HG02759 (cell line): ENCODE measurements at regions not wholly inside any gene's neighbourhood (a gene's known extent, or its start where the extent isn't known, plus 50 kb on each side); places are given as distances from the start of the nearest gene placed in this dataset.

Source experiments
- ATAC-seq: cut with Tn5 transposase; IDR thresholded peaks from one replicate; pipeline ENCODE4 v1.9.1; 2021; ENCODE audit warnings: mild to moderate bottlenecking, moderate library complexity; ENCODE audit not compliant: unreplicated experiment

DNA sequence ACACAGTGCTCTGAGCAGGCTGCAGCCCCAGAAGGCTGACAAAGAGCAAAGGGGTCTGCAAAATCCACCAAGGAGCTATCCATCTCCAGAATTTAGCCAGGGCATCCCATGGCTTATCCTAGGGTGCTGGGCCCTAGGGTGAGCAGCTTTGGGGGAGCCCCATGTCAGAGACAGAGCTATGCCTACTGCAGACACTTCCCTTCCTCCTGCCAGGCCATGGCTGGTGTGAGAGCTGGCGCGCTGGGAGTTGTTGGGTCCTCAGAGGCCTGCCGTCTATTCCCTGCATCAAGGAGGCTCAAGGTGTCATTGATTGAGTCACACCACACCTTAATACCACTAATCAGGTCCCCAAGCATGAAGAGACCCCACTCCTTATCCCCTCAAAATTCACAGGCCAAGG is 85.3 kb upstream of the TP53I11 start:
- no peak for ATAC-seq

- ATAC-seq, result no peak
These were observed 86.0 kb upstream of the TP53I11 start for GRCh38 chr11:45036733-45037132.

DNA sequence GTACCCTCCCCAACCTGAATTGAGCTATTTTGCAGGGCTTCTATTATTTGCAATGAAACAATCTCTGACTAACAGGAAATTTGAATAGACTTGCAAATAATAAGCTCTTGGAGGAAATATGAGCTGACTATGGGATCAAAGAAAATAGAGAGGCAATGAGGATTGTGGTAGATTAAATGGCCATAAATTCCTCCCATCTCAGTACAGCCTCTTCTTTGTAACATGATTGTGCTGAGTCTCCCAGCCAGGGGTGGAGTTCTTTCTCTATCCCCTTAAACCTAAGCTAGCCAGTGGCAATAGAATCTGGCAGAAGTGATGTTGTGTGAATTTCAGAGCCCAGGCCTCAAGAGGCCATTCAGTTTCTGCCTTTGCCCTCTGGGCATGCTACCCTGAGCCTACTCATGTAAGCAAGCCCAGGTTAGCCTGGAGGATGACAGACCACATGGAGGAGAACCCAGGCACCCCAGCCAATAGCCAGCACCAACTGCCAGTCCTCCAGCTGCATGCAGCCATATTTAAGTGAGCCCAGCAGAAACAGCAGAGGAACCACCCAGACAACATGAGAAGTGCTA is 86.8 kb upstream of the TP53I11 start:
- no peak for ATAC-seq

GRCh38 chr11:45038923-45039322 is 88.2 kb upstream of the TP53I11 start:
- ATAC-seq, result no peak

DNA sequence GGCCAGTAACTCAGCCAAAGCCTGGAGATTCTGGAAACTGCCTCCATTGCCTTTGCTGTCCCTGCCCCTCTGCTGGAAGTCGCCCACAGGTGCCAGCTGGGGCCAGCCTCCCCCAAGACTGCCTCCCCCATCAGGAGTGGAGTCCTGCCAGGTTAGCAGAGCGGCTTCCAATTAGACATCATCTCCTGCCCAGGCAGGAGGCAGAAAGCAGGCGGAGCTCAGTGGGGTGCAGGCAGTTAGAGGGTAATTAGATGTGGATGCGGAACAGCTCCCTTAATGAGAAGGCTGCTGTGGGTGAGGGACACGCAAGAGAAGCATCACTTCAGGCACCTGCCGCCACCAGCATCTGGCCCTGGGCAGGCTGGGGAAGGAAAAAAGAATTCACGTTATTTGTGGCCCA is 90.9 kb upstream of the TP53I11 start:
- ATAC-seq, result no peak

- ATAC-seq, result no peak
These were observed 91.9 kb upstream of the TP53I11 start for GRCh38 chr11:45042560-45042959.

DNA sequence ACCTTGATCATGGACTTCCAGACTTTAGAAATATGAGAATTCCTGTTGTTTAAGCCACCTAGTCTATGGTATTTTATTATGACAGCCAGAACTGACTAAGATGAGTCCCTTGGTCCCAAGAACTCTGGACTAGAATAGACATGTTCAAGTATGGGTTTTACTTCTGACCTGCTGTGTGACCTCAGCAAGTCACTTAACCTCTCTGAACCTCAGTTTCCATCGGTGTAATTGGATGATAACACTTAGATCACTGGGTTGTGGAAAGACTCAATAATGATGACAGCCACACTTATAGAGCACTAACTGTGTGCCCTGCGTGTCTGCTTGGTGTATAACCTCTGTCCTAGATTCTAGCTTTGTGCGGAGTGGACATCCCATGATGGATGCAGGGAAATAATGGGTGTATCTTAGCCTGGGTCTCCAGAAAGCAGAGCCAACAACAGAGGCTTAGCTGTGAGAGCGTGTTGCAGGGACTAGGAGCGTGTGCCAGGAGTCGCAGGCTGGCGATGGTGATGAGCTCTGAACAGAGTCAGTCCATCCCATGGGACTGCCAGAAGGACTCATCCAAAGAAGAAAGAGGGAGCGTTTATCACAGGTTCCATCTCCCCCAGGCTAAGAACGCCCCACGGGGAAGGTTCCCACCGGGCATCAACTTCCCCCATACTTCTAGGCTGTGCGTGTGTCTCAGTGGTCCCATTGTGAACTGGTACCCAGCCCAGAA is 93.2 kb upstream of the TP53I11 start:
- no peak for ATAC-seq

DNA sequence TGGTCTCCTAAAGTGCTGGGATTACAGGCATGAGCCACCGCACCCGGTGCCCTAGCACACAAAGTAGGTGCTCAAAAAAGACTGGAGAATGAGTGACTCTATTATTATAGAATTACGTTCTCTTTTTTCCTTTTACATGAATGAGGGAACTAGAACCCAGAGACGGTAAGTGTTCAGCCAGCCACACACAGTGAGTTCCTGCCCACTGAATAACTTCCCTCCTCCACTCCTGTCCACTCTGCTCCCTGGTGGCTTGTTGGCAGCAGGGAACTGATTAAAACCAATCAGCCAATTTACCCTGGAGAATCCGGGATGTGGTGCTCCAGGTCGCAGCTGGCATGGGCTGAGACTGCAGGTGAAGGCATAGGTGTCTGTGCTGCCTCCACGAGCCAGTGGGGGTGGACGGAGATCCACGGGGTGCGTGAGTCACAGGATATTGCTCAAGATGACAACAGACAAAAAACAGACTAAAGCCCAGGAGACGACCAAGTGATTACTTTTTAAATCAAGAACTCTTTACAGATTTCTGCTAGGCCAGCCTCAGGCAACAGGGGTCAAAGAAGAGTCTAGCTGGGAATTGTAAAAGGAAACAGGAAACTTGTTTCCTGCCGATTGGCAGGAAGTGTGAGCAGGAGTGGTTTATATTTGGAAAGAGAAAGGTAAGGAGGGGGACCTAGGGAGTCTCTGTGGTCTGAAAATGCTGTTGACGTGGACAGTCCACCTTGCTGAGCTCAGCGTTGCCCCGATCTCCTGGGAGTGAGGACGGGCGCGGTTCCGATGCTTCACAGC is 95.2 kb upstream of the TP53I11 start:
- no peak for ATAC-seq

- ATAC-seq, result no peak
These were observed 97.7 kb upstream of the TP53I11 start for GRCh38 chr11:45048313-45048841.

DNA sequence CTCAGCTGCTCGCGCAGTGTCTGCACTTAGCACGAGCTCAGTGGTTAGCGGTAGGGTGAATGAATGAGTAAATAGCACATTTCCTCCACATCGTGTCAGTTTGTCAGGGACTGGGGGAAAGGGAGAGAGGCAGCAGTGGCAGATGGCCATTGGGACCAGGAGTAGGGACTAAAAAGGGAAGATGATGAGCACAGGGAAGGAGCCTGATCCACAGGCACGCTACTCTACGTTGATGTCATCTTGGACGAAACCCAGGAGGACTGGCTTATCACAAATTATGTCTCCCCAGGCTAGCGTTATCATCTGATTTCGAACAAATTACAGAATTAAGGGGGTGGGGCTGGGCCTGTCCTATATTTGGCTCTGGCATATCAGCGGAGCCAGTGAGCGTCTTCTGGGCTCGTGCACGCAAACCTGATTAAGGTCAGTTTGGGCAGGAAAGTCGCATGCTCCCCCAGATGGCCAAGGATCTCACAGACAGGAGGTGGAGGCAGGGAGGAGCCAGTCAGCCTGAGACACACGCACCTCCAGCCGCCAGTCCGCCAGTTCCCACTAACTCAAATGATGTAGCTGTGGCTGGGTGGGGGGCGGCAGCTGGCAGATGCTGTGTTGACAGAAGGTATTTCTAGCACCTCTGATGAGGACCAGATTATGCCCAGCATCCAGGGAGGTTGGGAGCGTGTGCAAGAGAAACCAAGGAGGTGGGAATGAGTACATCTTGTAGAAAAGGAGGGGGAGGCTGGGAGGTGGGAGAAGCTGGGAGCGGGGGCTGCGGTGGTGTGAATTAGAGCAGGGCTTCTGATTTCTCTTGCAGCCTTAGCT is 97.4 kb upstream of the PRDM11 start:
- ATAC-seq, result no peak

DNA sequence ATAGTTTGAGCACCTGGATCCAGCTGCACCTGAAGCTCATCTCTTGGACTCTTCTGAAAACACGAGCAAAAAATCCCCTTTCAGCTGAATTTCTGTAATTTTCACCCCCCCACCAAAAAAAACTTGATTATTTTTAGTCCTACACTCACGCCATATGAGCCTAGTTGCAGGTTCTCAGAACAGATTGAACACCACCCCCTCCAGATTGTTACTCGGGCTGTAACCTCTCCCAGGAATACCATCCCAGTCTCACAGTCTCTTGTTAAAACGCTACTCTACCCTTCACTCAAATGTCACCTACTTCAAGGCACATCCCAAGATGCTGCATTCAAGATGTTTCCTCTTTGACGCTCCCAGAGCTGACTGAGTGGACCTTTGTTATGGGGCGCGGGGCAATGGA is 96.3 kb upstream of the PRDM11 start:
- no peak for ATAC-seq

DNA sequence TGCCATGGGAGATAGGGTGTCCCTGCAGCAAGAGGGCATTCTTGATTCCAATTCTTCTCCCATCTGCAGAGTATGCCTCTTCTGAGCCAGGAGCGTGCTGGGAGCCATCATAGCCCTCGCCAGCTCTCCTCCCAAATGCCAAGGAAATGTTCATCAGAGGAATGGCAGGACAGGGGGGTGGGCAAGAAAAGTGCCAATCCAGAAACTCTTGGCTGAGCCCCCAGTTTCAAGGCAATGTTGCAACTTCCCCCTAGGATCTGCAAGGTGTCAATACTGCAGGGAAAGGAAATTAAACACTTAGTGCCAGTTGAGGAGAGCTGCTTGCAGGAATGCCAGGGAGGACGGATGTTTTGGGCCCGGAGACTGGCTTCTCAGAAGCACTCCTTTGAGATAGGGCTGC is 94.8 kb upstream of the PRDM11 start:
- no peak for ATAC-seq

- no peak for ATAC-seq
These were observed 94.1 kb upstream of the PRDM11 start for GRCh38 chr11:45052361-45052760.

DNA sequence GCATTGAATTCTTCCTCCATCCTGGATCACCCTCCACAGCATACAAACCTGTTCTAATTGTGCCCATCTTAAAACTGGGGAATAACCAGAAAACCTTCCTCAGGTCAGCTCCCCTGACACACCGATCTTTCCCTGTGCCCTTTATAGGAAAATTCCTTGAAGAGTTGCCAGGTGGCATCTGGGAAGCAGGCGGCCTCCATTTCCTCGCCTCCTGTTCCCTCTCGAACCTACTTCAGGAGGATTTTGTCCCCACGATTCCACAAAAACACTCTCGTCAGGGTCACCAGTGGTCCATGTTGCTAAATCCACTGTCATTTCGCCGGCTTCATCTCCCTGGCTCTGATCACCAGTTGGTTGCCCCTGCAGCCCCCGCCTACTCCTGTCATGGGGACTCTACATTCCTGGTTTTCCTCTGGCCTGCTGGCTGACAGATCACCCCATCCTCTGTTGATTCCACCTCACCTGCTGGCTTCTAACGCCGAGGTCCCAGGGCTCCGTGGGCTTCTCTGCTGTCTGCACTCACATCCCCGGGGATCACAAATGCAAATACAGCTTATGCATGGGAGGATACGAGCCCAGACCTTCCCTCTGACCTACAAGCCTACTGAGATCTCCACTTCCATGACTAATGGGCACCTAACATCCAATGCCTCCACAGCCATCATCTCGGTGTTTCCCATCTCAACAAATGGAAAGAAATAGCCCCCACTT is 92.5 kb upstream of the PRDM11 start:
- ATAC-seq, result no peak

GRCh38 chr11:45054956-45055355 is 91.5 kb upstream of the PRDM11 start:
- ATAC-seq, result no peak

- no peak for ATAC-seq
These were observed 89.9 kb upstream of the PRDM11 start for GRCh38 chr11:45056529-45056928.

GRCh38 chr11:45057938-45058646 is 88.3 kb upstream of the PRDM11 start:
- no peak for ATAC-seq

- no peak for ATAC-seq
These were observed 87.8 kb upstream of the PRDM11 start for GRCh38 chr11:45058647-45058950.

DNA sequence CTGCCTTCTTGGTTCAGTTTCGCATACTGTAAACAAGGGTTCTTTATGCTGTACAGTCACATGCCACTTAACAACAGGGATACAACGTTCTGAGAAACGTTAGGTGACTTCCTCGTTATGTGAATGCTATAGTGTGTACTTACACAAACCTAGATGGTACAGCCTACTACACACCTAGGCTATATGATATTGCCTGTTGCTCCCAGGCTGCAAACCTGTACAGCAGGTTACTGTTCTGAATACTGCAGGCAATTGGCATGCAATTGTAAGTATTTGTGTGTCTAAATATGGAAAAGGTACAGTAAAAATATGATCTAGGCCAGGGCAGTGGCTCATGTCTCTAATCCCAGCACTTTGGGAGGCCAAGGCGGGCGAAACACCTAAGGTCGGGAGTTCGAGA is 85.7 kb upstream of the PRDM11 start:
- ATAC-seq, result no peak

DNA sequence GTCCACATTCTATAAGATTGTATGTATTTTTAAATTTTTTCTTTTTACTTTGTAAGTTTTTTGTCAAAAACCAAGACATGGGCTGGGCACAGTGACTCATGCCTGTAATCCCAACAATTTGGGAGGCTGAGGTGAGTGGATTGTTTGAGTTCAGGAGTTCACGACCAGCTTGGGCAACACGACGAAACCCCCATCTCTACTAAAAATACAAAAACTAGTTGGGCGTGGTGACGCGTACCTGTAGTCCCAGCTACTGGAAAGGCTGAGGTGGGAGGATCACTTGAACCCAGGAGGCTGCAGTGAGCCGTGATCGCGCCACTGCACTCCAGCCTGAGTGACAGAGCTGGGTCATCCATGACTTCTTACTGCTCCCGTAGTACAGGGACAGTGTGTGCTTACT is 84.8 kb upstream of the PRDM11 start:
- no peak for ATAC-seq
